ENCODE measurements at regions not wholly inside any gene's neighbourhood (a gene's known extent, or its start where the extent isn't known, plus 50 kb on each side); places are given as distances from the start of the nearest gene placed in this dataset.

- TF ChIP-seq EZH2 (IDR thresholded peaks at IDR 0.05; ENCODE audit: low read depth, unreplicated experiment) (no peak), CTCF (conservative IDR thresholded peaks at IDR 0.05; ENCODE audit: low read depth in 2 of 2) (no peak), POLR2AphosphoS5 (IDR thresholded peaks at IDR 0.05; ENCODE audit: low read depth) (no peak), CREB1 (CRISPR knock-in tag; IDR thresholded peaks at IDR 0.05; ENCODE audit: low read depth) (no peak), ZNF462 (CRISPR knock-in tag; IDR thresholded peaks at IDR 0.05) (0 out of 2 replicates have a peak, but pooled peaks have one; percentile 8), STAT1 (IDR thresholded peaks at IDR 0.05; ENCODE audit: unreplicated experiment) (no peak), REST (IDR thresholded peaks at IDR 0.05; ENCODE audit: unreplicated experiment) (no peak), JUNB (IDR thresholded peaks at IDR 0.05; ENCODE audit: unreplicated experiment) (no peak), EZH2phosphoT487 (IDR thresholded peaks at IDR 0.05; ENCODE audit: unreplicated experiment) (no peak)
Measured at GRCh38 chr12:76964784-76965571, 86.2 kb upstream of the CSRP2 start.
